ENCODE measurements at regions not wholly inside any gene's neighbourhood (a gene's known extent, or its start where the extent isn't known, plus 50 kb on each side); places are given as distances from the start of the nearest gene placed in this dataset.

DNA sequence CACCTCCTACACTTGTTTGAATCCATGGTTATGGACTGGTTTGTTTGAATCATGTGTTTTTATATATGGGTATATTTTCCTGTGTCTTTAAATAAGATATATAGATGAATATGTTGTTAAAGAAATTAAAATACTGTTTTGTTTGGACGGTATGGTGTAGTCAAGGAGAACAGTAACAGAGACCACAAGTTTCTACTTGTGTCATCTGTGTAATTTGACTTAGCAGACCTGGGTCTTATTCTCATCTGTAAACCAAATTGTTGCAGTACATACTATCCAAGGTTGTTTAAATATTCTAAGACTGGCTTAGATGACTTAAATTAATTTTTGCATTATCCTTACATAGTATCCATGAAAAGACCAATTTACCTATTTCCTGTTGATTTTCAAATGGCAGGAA, 361.1 kb upstream of the SLITRK1 start:
- TF ChIP-seq POLR2AphosphoS5 (IDR thresholded peaks at IDR 0.05): no peak
- TF ChIP-seq POLR2A (IDR thresholded peaks at IDR 0.05): no peak
- no peak for TF ChIP-seq CTCF (IDR thresholded peaks at IDR 0.05 in 8 of 11, conservative IDR thresholded peaks at IDR 0.05 in 3 of 11)
